Right ventricle myocardium superior (tissue), 1 donor: ENCODE measurements at regions not wholly inside any gene's neighbourhood (a gene's known extent, or its start where the extent isn't known, plus 50 kb on each side); places are given as distances from the start of the nearest gene placed in this dataset.
"Not testable (repeated sequence)": the region's sequence is repeated elsewhere in the genome, so short reads cannot be mapped to it uniquely, and the experiment has no call there.

Experiments used
- ATAC-seq: fragments of 200-7000 bp; cut with Tn5 transposase; one replicate; pipeline ENCODE4 v1.9.1; 2020; ENCODE audit warnings: mild to moderate bottlenecking; ENCODE audit not compliant: poor library complexity
- DNase-seq: peaks from one replicate; pipeline ENCODE4 v3.0.0-alpha.2; 2020
- intact Hi-C: fragments of 100-400 bp; cut with DNase I; formaldehyde crosslinking; loops from one replicate; pipeline ENCODE4 v1.11.2; 2022
- donor health status: DM: no; HTN: yes; CAD: no; lungs with severe emphysema.

DNA sequence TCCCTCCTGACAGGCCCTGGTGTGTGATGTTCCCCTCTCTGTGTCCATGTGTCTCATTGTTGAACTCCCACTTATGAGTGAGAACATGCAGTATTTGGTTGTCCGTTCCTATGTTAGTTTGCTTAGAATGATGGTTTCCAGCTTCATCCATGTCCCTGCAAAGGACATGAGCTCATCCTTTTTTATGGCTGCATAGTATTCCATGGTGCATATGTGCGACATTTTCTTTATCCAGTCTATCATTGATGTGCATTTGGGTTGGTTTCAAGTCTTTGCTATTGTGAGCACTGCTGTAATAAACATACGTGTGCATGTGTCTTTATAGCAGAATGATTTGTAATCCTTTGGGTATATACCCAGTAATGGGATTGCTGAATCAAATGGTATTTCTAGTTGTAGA, 90.8 kb upstream of the PLET1 start:
- ATAC-seq, intact Hi-C loops: not testable (repeated sequence)

DNA sequence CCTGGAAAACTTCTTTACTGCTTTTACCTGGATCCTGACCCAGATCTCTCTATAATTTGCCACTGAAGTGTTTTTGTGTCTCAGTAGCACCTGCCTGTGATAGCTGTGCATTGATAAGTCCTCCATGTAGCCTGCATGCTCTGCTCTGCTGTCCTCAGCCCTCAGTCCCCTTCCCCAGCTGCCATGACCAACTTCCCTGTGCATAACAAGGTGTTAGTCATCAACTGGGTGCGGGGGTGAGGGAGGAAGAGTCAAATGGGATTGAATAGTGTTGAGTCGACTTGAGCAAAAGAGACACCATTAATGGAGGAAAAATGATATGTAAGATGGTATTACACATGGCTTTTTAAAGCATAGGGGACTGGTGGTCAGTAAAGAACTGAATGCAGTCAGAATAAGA, 92.2 kb upstream of the PLET1 start:
- DNase-seq (no peak), ATAC-seq (no peak)
- intact Hi-C loops, result no loop called here

More for the DNA sequence above, 90.8 kb upstream of the PLET1 start:
- DNase-seq, result not testable (repeated sequence)

DNA sequence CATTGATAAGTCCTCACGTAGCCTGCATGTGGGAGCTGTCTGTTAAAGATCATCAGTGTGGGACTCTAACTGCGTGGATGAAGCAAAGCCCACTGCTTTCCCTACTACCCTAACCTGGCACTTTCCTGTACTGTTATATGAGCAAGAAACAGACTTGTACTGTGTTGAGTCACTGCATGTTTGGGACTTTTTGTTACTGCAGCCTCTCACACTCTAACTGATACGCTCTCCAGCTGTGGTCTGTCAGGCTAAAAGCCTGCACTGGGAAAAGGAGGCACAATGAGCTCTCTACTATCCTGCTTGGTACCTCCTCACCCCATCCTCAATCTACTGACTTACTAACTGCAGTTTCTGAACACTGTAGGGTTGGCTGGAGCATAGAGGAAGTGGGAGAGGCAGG, 93.7 kb upstream of the PLET1 start:
- ATAC-seq, result no peak
- DNase-seq, result no peak
- intact Hi-C loops, result no loop called here

DNA sequence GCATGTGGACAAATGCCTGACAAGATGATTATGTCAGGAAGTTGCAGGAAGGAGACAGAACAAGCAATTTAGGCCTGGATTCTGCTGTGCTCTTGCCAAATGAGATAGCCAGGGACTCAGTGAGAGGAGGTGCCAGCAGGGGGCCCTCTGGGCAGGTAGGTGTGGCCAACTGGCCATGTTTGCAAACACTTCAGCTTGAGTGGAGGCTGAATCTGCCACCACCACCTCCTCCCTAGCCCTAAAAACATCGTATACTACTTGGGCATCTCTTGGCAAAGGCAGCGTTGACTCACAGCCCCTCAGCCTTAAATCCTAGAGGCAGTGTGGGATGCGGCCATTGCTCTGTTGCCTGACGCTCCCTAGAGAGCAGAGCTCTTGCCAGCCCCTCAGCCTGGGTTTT, 95.1 kb upstream of the PLET1 start:
- ATAC-seq, result peak; percentile 34
- intact Hi-C loops, result no loop called here

DNA sequence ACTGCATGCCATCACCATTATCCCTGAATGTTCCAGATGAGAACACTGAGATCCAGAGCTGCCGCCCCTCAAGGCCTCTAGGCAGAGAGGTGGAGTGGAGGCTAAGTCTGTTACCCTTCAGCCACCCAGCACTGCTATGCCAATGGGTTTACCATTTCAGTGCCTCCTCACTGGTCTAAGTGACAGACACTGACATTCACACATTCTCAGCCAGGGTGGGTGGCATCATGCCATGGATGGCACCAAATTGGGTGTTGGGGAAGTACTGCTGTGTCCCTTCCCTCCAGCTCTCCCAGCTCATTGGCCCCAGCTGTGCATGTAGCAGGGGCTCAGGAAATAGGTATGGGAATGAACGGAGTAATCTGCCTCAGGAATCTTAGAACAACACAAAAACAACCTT, 96.8 kb upstream of the PLET1 start:
- ATAC-seq (peak; percentile 15), DNase-seq (no peak)
- intact Hi-C loops, result no loop called here

More for the DNA sequence above, 95.1 kb upstream of the PLET1 start:
- DNase-seq, result peak; percentile 46

DNA sequence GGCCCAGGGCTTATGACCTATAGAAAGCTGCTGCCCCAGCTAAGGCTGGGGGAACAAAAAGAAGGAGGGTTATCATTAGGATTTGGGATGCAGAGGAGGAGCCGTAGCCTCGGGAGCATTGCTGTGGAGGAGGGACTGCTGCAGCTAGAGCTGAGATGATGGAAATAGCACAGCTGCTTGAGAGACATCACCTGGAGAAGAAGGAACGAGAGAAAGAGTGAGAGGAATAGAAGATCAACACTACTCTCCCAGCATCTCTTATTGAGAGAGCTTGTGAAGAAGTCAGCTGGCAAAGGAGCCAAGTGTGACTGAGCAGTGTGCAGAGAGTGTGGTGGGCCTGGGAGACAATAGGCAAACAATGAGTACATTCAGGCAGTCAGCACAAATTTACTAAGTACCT, 100.7 kb upstream of the PLET1 start:
- no peak for ATAC-seq
- no peak for DNase-seq
- intact Hi-C loops, result no loop called here

DNA sequence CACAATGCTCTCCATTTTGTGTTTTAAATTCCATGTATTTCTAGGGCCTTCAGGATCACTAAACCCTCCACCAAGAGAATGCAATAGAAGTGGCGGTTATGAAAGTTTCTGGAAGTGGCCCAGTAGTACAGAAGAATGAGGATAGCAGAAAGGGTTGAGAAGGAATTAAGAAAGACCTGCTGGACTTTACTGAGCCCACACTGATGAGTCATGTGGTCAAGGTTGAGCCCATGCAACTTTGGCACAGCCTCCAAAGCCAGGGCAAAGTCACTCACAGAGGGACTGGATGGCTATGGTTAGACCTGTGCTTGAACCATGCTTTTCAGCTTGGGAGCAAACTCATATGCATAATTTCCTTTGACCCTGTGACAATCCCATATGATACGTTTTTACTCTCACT, 102.9 kb upstream of the PLET1 start:
- ATAC-seq (no peak), DNase-seq (no peak)
- intact Hi-C loops, result no loop called here

DNA sequence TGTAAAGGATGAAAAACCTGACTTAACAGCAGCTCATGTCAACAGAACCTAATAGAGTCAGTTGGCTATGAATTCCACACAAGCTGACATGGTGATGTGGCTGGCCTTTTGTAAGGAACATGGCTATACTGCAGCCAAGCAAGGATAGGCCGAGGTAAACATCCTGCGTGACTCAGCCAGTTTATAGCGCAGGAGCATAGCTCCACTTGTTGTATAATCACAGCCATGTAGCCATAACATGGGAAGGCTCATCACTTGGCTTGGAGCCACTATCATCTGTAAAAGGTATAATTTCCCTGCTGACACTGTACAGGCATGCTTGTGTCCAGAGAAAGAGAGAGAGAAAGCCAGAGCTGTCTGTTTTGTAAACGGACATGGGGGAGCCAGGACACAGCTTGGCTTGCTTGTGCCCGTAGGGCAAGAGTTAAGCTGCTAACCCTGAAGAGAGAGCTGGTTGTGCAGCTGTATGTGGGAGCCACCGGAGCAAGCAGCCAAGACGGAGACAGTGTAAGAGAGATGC, 104.4 kb upstream of the PLET1 start:
- ATAC-seq (no peak), DNase-seq (no peak)
- intact Hi-C loops, result no loop called here

DNA sequence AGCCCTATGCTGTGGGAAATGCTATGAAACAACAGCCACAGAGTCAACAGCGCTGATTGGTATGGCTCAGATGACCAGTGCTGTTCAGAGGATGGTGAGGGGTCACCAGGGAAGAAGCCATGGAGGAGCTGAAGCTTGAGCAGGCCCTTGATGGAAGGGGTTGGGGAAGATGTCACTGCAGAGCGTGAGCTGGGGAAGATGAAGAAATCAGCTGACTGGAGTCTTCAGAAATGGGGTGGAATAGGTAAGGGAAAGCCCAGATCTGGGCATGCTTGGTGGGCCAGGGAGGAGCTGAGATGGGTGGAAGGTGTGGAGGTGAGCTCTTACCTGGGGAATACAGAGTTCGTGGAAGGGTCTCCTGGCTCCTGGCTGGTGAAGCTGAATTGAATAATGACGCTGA, 105.4 kb upstream of the PLET1 start:
- DNase-seq (no peak), ATAC-seq (no peak)
- intact Hi-C loops, result no loop called here

DNA sequence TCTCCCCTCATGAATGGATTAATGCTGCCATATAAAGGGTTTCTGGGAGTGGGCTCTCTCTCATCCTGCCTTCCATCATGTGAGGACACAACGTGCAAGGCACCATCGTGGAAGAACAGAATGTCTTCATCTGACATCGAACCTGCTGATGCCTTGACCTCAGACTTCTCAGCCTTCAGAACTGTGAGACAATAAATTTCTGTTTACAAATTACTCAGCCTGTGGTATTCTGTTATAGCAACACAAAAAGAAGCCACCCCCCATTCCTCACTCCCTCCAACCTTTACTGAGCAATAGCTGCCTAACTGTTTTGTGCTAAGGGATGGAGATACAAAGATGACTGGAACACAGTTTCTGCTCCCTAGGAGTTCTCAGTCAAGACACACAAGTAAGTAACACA, 106.1 kb upstream of the PLET1 start:
- ATAC-seq (no peak), DNase-seq (no peak)
- intact Hi-C loops, result no loop called here

DNA sequence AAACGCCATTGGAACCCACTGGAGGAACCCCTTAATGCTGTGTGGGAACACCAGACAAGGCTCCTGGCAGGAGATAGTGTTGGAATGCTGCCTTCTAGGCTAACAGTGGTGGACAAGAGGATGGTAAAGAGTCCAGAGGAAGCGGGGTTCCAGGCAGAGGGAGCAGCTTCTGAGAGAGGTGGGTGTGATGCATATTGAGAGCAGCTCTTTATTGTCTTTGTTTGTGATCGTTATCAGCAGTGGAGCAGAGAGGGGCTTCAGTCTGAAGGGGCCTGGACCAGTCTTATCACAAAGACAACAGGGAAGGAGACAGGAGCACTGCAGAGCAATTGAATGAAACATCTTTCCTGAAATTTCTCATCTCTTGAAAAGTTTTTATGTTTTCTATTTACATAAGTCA, 106.8 kb upstream of the PLET1 start:
- intact Hi-C loops, result no loop called here
- no peak for ATAC-seq
- no peak for DNase-seq

DNA sequence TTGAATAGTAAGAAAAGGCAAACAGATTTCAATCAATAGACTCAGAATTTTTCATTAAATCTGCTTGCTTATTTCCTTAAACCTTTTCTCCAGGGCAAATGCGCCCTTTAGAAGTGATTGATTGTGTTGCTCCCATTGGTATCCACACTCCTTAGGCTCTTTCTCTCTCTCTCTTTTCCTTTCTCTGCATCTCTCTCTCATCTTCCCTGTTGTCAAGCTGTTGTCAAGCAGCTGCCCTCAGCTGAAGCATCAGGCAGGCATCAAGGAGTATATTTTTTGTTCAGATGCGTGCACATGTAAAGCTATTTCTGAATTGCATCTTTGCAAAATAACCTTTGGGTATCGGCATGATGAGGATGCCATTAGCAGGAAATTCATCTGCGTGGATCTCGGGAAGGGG, 107.2 kb upstream of the PLET1 start:
- DNase-seq, result no peak
- intact Hi-C loops, result no loop called here
- no peak for ATAC-seq

DNA sequence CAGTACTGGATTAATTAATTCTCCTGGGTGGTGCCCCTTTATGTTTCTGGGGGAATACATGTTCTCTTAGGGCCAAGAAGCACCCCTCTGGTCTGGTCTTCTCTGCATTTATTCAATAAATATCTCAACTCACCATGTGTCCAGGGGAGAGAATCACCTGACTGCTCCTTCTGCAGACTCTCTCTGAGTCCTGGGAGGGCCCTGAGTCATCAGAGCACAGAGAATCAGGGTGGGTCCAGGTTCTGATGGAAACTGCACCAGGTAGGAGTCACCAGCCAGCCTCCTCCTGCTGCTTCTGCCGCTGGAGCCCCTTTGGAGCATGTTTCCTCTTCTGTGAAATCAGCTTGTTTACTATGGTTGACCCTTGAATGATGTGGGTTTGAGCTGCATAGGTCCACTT, 107.7 kb upstream of the PLET1 start:
- no peak for ATAC-seq
- intact Hi-C loops, result no loop called here
- no peak for DNase-seq

DNA sequence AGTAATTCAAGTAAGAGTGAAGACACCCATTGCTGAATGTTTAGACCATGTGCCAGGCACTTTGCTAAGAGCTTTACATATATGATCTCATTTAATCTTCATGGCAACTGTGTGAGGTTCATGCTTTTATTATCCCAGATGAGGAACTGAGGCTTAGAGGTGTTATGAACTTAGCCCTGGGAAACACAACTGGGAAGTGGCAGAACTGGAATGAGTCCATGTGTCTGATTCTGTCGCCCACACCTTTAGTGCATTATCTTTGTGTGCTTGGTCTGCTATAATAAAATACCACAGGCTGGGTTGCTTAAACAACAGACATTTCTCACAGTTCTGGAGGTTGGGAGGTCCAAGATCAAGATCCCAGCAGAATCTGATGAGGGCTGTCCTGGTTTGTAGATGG, 108.7 kb upstream of the PLET1 start:
- intact Hi-C loops, result no loop called here
- ATAC-seq (no peak), DNase-seq (no peak)

DNA sequence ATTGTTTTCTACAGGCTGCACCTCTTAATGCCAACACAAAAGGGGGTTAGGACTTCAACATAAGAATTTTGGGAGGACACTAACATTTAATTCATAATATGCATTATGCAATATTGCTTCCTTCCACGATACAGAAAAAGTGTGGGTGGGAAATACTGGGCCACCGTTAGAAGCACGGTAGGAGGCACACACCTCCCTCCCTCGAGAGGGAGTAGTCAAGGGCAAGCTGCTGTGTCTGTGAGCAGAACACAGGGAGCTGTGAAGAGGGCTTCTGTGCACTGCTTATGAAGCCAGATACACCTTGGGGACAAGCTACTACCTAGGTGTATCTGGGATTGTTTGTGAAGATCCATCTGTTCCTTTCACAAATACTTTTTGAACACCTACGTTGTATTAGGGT, 109.3 kb upstream of the PLET1 start:
- intact Hi-C loops, result no loop called here
- no peak for ATAC-seq
- no peak for DNase-seq

DNA sequence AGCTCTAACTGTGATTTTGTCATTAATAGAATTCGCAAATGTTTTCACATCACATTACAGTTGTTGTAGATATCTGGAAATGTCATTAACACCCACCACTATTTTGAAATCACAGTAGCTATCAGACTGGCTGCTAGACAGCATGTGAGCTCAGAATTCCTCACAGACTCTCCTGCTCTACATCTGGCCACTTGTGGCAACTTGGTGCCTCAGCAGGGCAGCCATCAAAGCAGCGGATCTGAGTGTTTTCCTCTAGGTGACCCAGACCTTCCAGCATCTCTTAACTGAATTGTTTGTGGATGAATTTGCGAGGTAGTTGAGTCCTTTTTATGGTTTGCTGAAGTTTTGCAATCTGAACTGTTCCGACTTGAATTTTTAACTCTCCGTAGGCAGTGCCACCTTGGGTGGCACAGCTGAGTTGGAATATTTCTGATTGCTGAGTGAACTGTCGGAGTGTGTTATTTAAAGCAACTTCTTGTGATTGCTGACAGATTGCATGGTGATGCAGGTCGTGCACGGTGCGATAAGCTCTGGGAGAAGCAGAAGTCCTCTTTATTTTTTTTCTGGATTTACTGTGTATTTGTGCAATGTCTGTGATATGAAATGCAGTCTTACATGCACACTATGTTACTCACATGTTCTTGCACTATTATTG, 114.0 kb upstream of the PLET1 start:
- ATAC-seq (peak; percentile 57), DNase-seq (no peak)
- intact Hi-C loops, result no loop called here

DNA sequence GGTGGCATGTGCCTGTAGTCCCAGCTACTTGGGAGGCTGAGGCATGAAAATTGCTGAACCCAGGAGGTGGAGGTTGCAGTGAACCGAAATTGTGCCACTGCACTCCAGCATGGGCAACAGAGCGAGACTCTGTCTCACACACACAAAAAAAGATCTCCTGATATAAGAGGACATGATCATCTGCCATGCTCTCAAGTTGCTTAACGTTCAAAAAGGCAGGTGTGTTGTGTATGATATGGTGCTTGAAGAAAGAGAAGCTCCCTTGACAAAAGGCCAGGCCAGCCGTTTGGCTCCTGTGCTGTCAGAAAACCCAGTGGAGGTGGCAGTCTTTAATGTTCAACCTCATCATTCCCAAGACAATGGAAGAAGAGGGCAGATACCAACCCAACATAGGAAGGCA, 117.3 kb upstream of the PLET1 start:
- intact Hi-C loops, result no loop called here
- no peak for ATAC-seq

DNA sequence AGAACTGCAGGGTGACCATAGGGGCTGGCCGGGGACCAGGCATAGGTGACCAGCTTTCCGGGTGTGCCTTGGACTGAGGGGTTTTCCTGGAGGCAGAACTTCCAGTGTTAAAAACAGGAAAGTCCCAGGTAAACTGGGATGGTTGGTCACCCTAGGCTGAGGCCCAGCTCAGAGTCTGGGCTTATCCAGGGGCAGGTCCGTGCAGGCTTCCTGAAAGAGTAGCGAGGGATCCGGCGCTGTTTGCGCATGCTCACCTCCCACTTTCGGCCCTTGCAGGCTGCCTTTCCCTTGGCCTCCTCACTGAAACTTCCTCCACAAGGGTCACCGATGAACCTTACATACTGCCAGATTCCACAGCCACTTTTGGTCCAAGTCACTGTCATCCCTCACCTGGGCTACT, 119.8 kb upstream of the PLET1 start:
- intact Hi-C loops, result no loop called here
- no peak for DNase-seq
- ATAC-seq, result no peak

More for the DNA sequence above, 117.3 kb upstream of the PLET1 start:
- DNase-seq, result no peak

DNA sequence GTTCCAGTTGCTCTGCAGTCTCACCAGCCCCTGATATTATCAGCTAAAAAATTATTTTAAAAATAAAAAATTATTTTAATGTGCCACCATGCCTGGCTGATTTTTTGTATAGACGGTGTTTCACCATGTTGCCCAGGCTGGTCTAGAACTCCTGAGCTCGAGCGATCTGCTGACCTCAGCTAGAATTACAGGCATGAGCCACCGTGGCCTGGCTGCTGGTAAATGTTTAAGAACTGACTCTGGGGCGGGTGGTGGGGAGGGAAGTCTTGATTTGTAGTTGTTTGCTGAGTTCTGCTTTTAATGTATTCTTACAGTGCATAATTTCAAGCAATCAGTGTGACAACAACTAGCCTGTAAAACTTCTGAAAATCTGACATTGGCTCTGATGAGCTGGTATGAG, 120.9 kb upstream of the PLET1 start:
- no peak for DNase-seq
- ATAC-seq, result no peak
- intact Hi-C loops, result no loop called here

DNA sequence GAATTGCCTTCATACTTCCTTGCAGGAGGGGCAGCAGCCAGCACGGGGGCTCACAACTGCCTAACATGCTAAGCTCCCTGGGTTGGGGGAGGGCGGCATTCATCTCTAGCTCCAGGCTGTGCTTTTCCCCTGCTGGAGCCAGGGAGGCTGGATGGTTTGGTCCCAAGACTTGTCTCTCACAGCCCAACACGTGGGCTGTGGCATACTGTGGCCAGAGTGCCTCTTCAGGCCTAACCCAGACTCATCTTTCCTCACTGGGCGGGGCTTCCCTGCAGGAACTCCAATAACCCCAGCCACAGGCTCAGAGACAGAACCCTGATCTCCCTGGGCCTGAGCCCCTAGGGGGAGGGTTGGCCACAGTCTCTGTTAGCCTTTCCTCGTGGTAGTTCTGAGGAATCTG, 121.9 kb upstream of the PLET1 start:
- intact Hi-C loops, result no loop called here
- DNase-seq (no peak), ATAC-seq (no peak)

DNA sequence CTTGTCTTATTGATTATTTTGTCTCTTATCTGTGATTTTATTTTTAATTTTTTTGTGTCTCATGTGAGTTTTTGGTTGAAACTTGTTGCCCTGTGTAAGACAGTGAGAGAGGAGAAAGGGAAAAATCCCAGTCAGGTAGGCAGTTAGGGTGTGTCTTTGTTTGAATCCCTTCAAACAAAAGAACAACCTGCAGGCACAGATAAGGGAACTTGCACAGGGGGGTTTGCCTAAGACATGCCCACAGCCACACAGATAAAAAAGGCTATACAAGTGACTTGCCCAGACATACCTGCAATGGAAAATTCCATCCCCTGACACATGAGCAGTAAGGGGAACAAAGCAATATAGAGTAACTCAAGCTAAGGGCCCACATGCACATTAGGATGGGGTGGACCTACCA, 127.8 kb upstream of the PLET1 start:
- intact Hi-C loops, result no loop called here
- DNase-seq (no peak), ATAC-seq (no peak)
